HepG2 (cell line): ENCODE measurements at regions not wholly inside any gene's neighbourhood (a gene's known extent, or its start where the extent isn't known, plus 50 kb on each side); places are given as distances from the start of the nearest gene placed in this dataset.

ENCODE experiments used
- ATAC-seq: fragments of 200-7000 bp; cut with Tn5 transposase; 3 replicates; pipeline ENCODE4 v1.9.1; 2020; ENCODE audit warnings: mild to moderate bottlenecking, moderate library complexity
- BruUV-seq: library from RNA; stranded (reverse); fragments of 400-500 nt; replicated peaks from 2 replicates; lab custom pipeline; 2021; lab: Mats Ljungman, UMichigan
- CTCF ChIA-PET: fragments of 300-600 bp; formaldehyde crosslinking; extraction: SDS; loops from one replicate; lab custom pipeline; 2021; ENCODE audit warnings: low total read pairs, inconsistent platforms, low intra/inter-chr PET ratio; lab: Yijun Ruan, JAX
- POLR2A ChIA-PET: fragments of 350-600 bp; sonication (Branson Sonifier 250); formaldehyde crosslinking; loops from one replicate; lab custom pipeline; 2020; ENCODE audit warnings: antibody characterized with exemption, inconsistent platforms; lab: Yijun Ruan, JAX
- DNase-seq: peaks from one replicate; pipeline ENCODE4 v3.0.0-alpha.2; 2015; ENCODE audit warnings: low spot score
- FAIRE-seq: peaks from 3 replicates; lab custom pipeline; 2011; peaks lifted over from hg19 to GRCh38; lab: Jason Lieb, UNC
- H2AFZ ChIP-seq: one replicate; pipeline ENCODE4 v1.6.1; 2011; ENCODE audit warnings: low read length, inconsistent platforms
- H3K27ac ChIP-seq: fragments of 300-600 bp; 3 replicates; pipeline ENCODE4 v1.8.0; 2011; ENCODE audit warnings: mixed run types, mild to moderate bottlenecking, mixed read lengths, low read length, inconsistent platforms; ENCODE audit not compliant: insufficient read depth; ENCODE audit errors: extremely low read length
- H3K27me3 ChIP-seq, 2 experiments: fragments of 200-600 bp in 1 of 2; 2 replicates in 1 of 2; 3 replicates in 1 of 2; pipeline versions ENCODE4 v1.6.0 to v1.8.0; 2011; ENCODE audit warnings: low read length in 2 of 2, mild to moderate bottlenecking in 2 of 2, moderate library complexity in 2 of 2, inconsistent platforms in 1 of 2; ENCODE audit not compliant: insufficient read depth in 2 of 2, control insufficient read depth in 1 of 2
- H3K36me3 ChIP-seq, 2 experiments: fragments of 200-600 bp in 1 of 2; replicated peaks in 1 of 2; 2 replicates in 1 of 2; 3 replicates in 1 of 2; pipeline versions ENCODE4 v1.5.1 to v1.8.0; 2011; ENCODE audit warnings: low read length in 2 of 2, inconsistent platforms in 1 of 2; ENCODE audit not compliant: insufficient read depth in 2 of 2, control insufficient read depth in 1 of 2
- H3K4me1 ChIP-seq: 2 replicates; pipeline ENCODE4 v1.5.1; 2012; ENCODE audit warnings: low read length, inconsistent platforms; ENCODE audit not compliant: insufficient read depth
- H3K4me2 ChIP-seq: 2 replicates; pipeline ENCODE4 v1.6.0; 2011; ENCODE audit warnings: low read depth, low read length, inconsistent platforms
- H3K4me3 ChIP-seq, 3 experiments: fragments of 200-600 bp in 1 of 3; sonication (generic), shearing (Covaris generic) in 1 of 3; replicated peaks in 1 of 3; 2 replicates each; pipeline ENCODE4 v1.5.1; 2011 to 2016; ENCODE audit warnings: low read length in 3 of 3, inconsistent platforms in 2 of 3, low read depth in 2 of 3, mild to moderate bottlenecking in 2 of 3, control low read depth in 1 of 3, mixed read lengths in 1 of 3; ENCODE audit not compliant: insufficient read depth in 1 of 3
- H3K79me2 ChIP-seq: one replicate; pipeline ENCODE4 v1.6.1; 2011; ENCODE audit warnings: low read length, inconsistent platforms; ENCODE audit not compliant: insufficient read depth
- H3K9ac ChIP-seq: 2 replicates; pipeline ENCODE4 v1.6.0; 2011; ENCODE audit warnings: mild to moderate bottlenecking, low read depth, low read length, inconsistent platforms; ENCODE audit not compliant: insufficient read depth
- H3K9me3 ChIP-seq: 2 replicates; pipeline ENCODE4 v1.5.1; 2012; ENCODE audit warnings: mild to moderate bottlenecking, low read length
- H4K20me1 ChIP-seq: 2 replicates; pipeline ENCODE4 v1.6.0; 2011; ENCODE audit warnings: inconsistent platforms, mild to moderate bottlenecking, low read length, moderate library complexity; ENCODE audit not compliant: insufficient read depth
- CAMTA2 ChIP-seq: sonication (generic); formaldehyde crosslinking; IDR thresholded peaks from 2 replicates; pipeline ENCODE4 v1.4.0; 2020; ENCODE audit warnings: mild to moderate bottlenecking, missing genetic modification reagents, borderline replicate concordance
- ELF4 ChIP-seq: sonication (generic); formaldehyde crosslinking; IDR thresholded peaks from 2 replicates; pipeline ENCODE4 v1.5.0; 2020; ENCODE audit warnings: missing genetic modification reagents, mild to moderate bottlenecking, moderate library complexity, borderline replicate concordance
- ELK4 ChIP-seq: sonication (generic); formaldehyde crosslinking; IDR thresholded peaks from 2 replicates; pipeline ENCODE4 v1.9.0; 2021; ENCODE audit warnings: missing genetic modification reagents, borderline replicate concordance
- HOXA7 ChIP-seq: sonication (generic); formaldehyde crosslinking; IDR thresholded peaks from 2 replicates; pipeline ENCODE4 v1.8.1; 2022; ENCODE audit warnings: mild to moderate bottlenecking, missing genetic modification reagents, moderate library complexity
- JUN ChIP-seq: sonication (generic); formaldehyde crosslinking; IDR thresholded peaks from 2 replicates; pipeline ENCODE4 v1.4.0; 2020; ENCODE audit warnings: mild to moderate bottlenecking, missing genetic modification reagents
- NCOA1 ChIP-seq: sonication (generic); formaldehyde crosslinking; IDR thresholded peaks from 2 replicates; pipeline ENCODE4 v1.9.0; 2021; ENCODE audit warnings: missing genetic modification reagents
- NCOR1 ChIP-seq: fragments of 200-600 bp; sonication (generic); IDR thresholded peaks from 2 replicates; pipeline ENCODE4 v1.7.0; 2017; ENCODE audit warnings: antibody characterized with exemption, low read length, borderline replicate concordance
- NFKB2 ChIP-seq: sonication (generic); formaldehyde crosslinking; IDR thresholded peaks from 2 replicates; pipeline ENCODE4 v1.4.0; 2020; ENCODE audit warnings: missing genetic modification reagents, borderline replicate concordance
- RARA ChIP-seq: IDR thresholded peaks from 2 replicates; pipeline ENCODE4 v1.6.1; 2016; ENCODE audit warnings: missing genetic modification reagents, missing compliant biosample characterization
- TFAP4 ChIP-seq: sonication (generic); IDR thresholded peaks from 2 replicates; pipeline ENCODE4 v1.6.1; 2016; ENCODE audit warnings: low read depth, borderline replicate concordance
- ZFP36L1 ChIP-seq: sonication (generic); formaldehyde crosslinking; IDR thresholded peaks from 2 replicates; pipeline ENCODE4 v1.8.0; 2022; ENCODE audit warnings: mild to moderate bottlenecking, missing genetic modification reagents, moderate library complexity
- ZNF260 ChIP-seq: sonication (generic); formaldehyde crosslinking; IDR thresholded peaks from 2 replicates; pipeline ENCODE4 v1.4.0; 2020; ENCODE audit warnings: missing genetic modification reagents, low read depth, mild to moderate bottlenecking, borderline replicate concordance
- ZNF337 ChIP-seq: sonication (generic); formaldehyde crosslinking; IDR thresholded peaks from 2 replicates; pipeline ENCODE4 v1.5.1; 2020; ENCODE audit warnings: missing genetic modification reagents, low read depth, mild to moderate bottlenecking, borderline replicate concordance
- ZNF414 ChIP-seq: sonication (generic); formaldehyde crosslinking; IDR thresholded peaks from 2 replicates; pipeline ENCODE4 v1.5.0; 2020; ENCODE audit warnings: missing genetic modification reagents
- ZNF460 ChIP-seq: sonication (generic); formaldehyde crosslinking; IDR thresholded peaks from 2 replicates; pipeline ENCODE4 v1.5.1; 2020; ENCODE audit warnings: missing genetic modification reagents, mild to moderate bottlenecking, borderline replicate concordance
- ZNF780A ChIP-seq: sonication (generic); formaldehyde crosslinking; IDR thresholded peaks from 2 replicates; pipeline ENCODE4 v1.8.0; 2022; ENCODE audit warnings: mild to moderate bottlenecking, missing genetic modification reagents, moderate library complexity
- ZNF891 ChIP-seq: sonication (generic); formaldehyde crosslinking; IDR thresholded peaks from 2 replicates; pipeline ENCODE4 v1.5.0; 2020; ENCODE audit warnings: mild to moderate bottlenecking, missing genetic modification reagents
- ZSCAN30 ChIP-seq: sonication (generic); formaldehyde crosslinking; IDR thresholded peaks from 2 replicates; pipeline ENCODE4 v1.5.0; 2020; ENCODE audit warnings: mild to moderate bottlenecking, missing genetic modification reagents
- WGBS: methylation state at CpG from one replicate; pipeline ENCODE4 v1.1.6; 2017; ENCODE audit warnings: low lambda C conversion rate; 5-methylcytosine and 5-hydroxymethylcytosine counted together
- in situ Hi-C: cut with HindIII; loops from 2 replicates; pipeline ENCODE4 v1.10.0; 2017; ENCODE audit warnings: low pct_unique_long_range_greater_than_20kb; ENCODE audit not compliant: extremely low pct_ligation_motif_present
- intact Hi-C: fragments of 100-400 bp; cut with micrococcal nuclease; formaldehyde crosslinking; loops from one replicate; pipeline ENCODE4 v1.10.0; 2022; ENCODE audit not compliant: unreplicated experiment
- TF ChIP-seq, protein P1 (sequence below): sonication (generic); formaldehyde crosslinking; IDR thresholded peaks from 2 replicates; pipeline ENCODE4 v1.8.0; 2022; ENCODE audit warnings: low read depth, missing genetic modification reagents

GRCh38 chr2:185456517-185456916 lies 282.1 kb upstream of the FSIP2 start:
- Histone ChIP-seq H3K9me3 (peaks cover 12% of the 10 kb centered on the region; the same call in 1 of the 2 replicates), H3K27ac (no peak overlapping the region), H3K4me3 (no peak overlapping the region), H3K79me2 (no peaks in the 10 kb centered on the region), H3K36me3 (no peaks in the 10 kb centered on the region), H2AFZ (no peak overlapping the region), H3K4me1 (no peaks in the 10 kb centered on the region), H3K4me2 (no peak overlapping the region), H4K20me1 (no peaks in the 10 kb centered on the region), H3K9ac (no peak overlapping the region), H3K27me3 (no peaks in the 10 kb centered on the region)
- CTCF ChIA-PET: no interaction called here
- WGBS: under 1% methylated on average over 2 of the region's 2 CpGs
- BruUV-seq: no TSS peak
- ATAC-seq (no peak), FAIRE-seq (no peak), DNase-seq (no peak)
- POLR2A ChIA-PET: no interaction called here
- in situ Hi-C loops: no loop called here
- intact Hi-C loops: no loop called here
- TF ChIP-seq JUN: no peak
- TF ChIP-seq ZNF460 (CRISPR knock-in tag): no peak
- no peak for TF ChIP-seq NFKB2 (CRISPR knock-in tag)
- TF ChIP-seq ZFP36L1 (CRISPR knock-in tag): no peak
- TF ChIP-seq ELK4 (CRISPR knock-in tag): no peak
- TF ChIP-seq ZNF414: no peak
- TF ChIP-seq HOXA7 (CRISPR knock-in tag): no peak
- TF ChIP-seq NCOA1 (CRISPR knock-in tag): no peak
- TF ChIP-seq ZNF260 (CRISPR knock-in tag): no peak
- TF ChIP-seq CAMTA2 (CRISPR knock-in tag): no peak
- TF ChIP-seq ZSCAN30 (CRISPR knock-in tag): no peak
- no peak for TF ChIP-seq TFAP4
- TF ChIP-seq ZNF337 (CRISPR knock-in tag): no peak
- TF ChIP-seq RARA (CRISPR knock-in tag): no peak
- no peak for TF ChIP-seq ZNF891
- TF ChIP-seq, protein P1, sequence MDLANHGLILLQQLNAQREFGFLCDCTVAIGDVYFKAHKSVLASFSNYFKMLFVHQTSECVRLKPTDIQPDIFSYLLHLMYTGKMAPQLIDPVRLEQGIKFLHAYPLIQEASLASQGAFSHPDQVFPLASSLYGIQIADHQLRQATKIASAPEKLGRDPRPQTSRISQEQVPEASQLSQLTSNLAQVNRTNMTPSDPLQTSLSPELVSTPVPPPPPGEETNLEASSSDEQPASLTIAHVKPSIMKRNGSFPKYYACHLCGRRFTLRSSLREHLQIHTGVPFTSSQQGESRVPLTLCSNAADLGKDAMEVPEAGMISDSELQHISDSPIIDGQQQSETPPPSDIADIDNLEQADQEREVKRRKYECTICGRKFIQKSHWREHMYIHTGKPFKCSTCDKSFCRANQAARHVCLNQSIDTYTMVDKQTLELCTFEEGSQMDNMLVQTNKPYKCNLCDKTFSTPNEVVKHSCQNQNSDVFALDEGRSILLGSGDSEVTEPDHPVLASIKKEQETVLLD (CRISPR knock-in tag): no peak
- TF ChIP-seq ELF4 (CRISPR knock-in tag): no peak
- no peak for TF ChIP-seq ZNF780A (CRISPR knock-in tag)
- TF ChIP-seq NCOR1: no peak
